NCI-H2196 (cell line): ENCODE measurements at regions not wholly inside any gene's neighbourhood (a gene's known extent, or its start where the extent isn't known, plus 50 kb on each side); places are given as distances from the start of the nearest gene placed in this dataset.
"Not testable (repeated sequence)": the region's sequence is repeated elsewhere in the genome, so short reads cannot be mapped to it uniquely, and the experiment has no call there.

Experiments
- DNase-seq: peaks from one replicate; lab custom pipeline; 2025; ENCODE audit not compliant: unreplicated experiment; lab: John Stamatoyannopoulos, UW

- DNase-seq, result no peak
These were observed 164.4 kb upstream of the AFDN start for GRCh38 chr6:167662075-167662880.

- no peak for DNase-seq
These were observed 163.9 kb upstream of the AFDN start for GRCh38 chr6:167662881-167663205.

GRCh38 chr6:167663316-167663715 is 163.4 kb upstream of the AFDN start:
- no peak for DNase-seq

GRCh38 chr6:167663784-167664443 is 162.8 kb upstream of the AFDN start:
- DNase-seq, result no peak

- no peak for DNase-seq
These were observed 161.7 kb upstream of the AFDN start for GRCh38 chr6:167664678-167665660.

GRCh38 chr6:167665698-167666330 is 160.9 kb upstream of the AFDN start:
- no peak for DNase-seq

- DNase-seq, result no peak
These were observed 160.0 kb upstream of the AFDN start for GRCh38 chr6:167666571-167667203.

GRCh38 chr6:167667204-167668018 is 159.3 kb upstream of the AFDN start:
- DNase-seq, result no peak

- no peak for DNase-seq
These were observed 158.5 kb upstream of the AFDN start for GRCh38 chr6:167668019-167668753.

- DNase-seq, result no peak
These were observed 157.8 kb upstream of the AFDN start for GRCh38 chr6:167668754-167669552.

- no peak for DNase-seq
These were observed 157.2 kb upstream of the AFDN start for GRCh38 chr6:167669553-167669849.

GRCh38 chr6:167669870-167670802 is 156.6 kb upstream of the AFDN start:
- no peak for DNase-seq

GRCh38 chr6:167670938-167671338 is 155.8 kb upstream of the AFDN start:
- no peak for DNase-seq

- DNase-seq, result not testable (repeated sequence)
These were observed 155.2 kb upstream of the AFDN start for GRCh38 chr6:167671379-167671976.

GRCh38 chr6:167671977-167672687 is 154.6 kb upstream of the AFDN start:
- DNase-seq, result no peak

- no peak for DNase-seq
These were observed 154.0 kb upstream of the AFDN start for GRCh38 chr6:167672738-167673137.
